ENCODE measurements at regions not wholly inside any gene's neighbourhood (a gene's known extent, or its start where the extent isn't known, plus 50 kb on each side); places are given as distances from the start of the nearest gene placed in this dataset.

GRCh38 chr22:47601666-47602065 is 839.2 kb downstream of the TBC1D22A start:
- TF ChIP-seq REST (IDR thresholded peaks at IDR 0.05; ENCODE audit: insufficient read depth in 1 of 2, low read depth in 2 of 2, low read length in 1 of 2) (no peak), CTCF (IDR thresholded peaks at IDR 0.05) (no peak), SIN3A (IDR thresholded peaks at IDR 0.05; ENCODE audit: borderline replicate concordance, insufficient read depth, low read depth, low read length) (no peak), POLR2AphosphoS5 (IDR thresholded peaks at IDR 0.05; ENCODE audit: low read depth, low read length) (no peak), TCF7L2 (IDR thresholded peaks at IDR 0.05; ENCODE audit: low read depth, low read length) (no peak)
- in situ Hi-C loops (cut with HindIII; ENCODE audit: low pct_unique_long_range_greater_than_20kb, low sequenced_read_pairs) (no loop called here), intact Hi-C loops (cut with micrococcal nuclease; ENCODE audit: unreplicated experiment) (no loop called here)
- DNase-seq (ENCODE audit: low read depth, low spot score) (no peak), ATAC-seq (no peak)
- BruUV-seq (replicated peaks): no TSS peak
- Histone ChIP-seq H3K4me3 (ENCODE audit: low read depth in 2 of 2, low read length in 2 of 2) (no peak overlapping the region), H3K9me3 (ENCODE audit: control insufficient read depth, insufficient read depth, low read depth, low read length) (no peaks in the 10 kb centered on the region), H3K36me3 (ENCODE audit: control insufficient read depth, insufficient read depth, low read length) (no peaks in the 10 kb centered on the region), H3K27ac (ENCODE audit: low read length) (no peak overlapping the region), H3K4me1 (ENCODE audit: control insufficient read depth, insufficient read depth, low read length) (no peaks in the 10 kb centered on the region), H3K27me3 (ENCODE audit: control insufficient read depth, insufficient read depth, low read length) (no peaks in the 10 kb centered on the region; the same call in 1 of the 2 replicates)
- ChIA-PET POLR2A (no interaction called here), CTCF (no interaction called here)

DNA sequence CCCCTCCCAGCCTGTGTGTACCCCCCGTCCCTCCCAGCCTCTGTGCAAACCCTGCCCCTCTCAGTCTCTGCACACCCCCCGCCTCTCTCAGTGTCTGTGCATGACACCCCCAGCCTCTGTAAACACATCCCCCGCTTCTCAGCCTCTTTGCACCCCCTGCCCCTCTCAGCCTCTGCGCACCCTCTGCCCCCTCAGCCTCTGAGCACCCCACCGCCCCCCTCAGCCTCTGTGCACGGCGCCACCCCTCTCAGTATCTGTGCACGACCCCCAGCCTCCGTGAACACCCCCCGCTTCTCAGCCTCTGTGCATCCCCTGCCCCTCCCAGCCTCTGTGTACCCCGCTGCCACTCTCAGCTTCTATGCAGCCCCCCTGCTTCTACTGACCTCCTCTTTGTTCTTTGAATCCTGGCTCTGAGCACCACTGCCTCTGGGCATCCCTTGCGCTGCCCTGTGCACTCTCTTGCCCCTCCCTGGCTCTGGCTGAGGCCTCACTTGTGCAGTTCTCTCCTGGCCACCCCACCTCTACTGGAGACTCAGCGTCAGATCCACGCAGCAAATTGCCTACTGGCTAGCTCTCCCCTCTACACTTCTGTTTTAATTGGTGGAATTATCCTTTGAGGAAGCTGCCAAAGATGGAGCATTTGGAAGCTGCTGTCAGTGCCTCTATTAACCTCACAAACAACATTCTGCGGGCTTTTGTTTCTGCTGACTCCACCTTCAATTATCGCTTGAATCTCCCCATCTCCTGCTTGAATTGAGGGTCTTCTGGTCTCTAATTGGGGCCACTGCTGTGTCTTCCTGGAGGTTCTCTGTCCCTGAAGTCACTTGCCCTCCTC is 838.6 kb downstream of the TBC1D22A start:
- TF ChIP-seq CTCF (IDR thresholded peaks at IDR 0.05): no peak
- TF ChIP-seq TCF7L2 (IDR thresholded peaks at IDR 0.05; ENCODE audit: low read depth, low read length): no peak
- TF ChIP-seq SIN3A (IDR thresholded peaks at IDR 0.05; ENCODE audit: borderline replicate concordance, insufficient read depth, low read depth, low read length): no peak
- TF ChIP-seq REST (IDR thresholded peaks at IDR 0.05; ENCODE audit: insufficient read depth in 1 of 2, low read depth in 2 of 2, low read length in 1 of 2): no peak
- TF ChIP-seq POLR2AphosphoS5 (IDR thresholded peaks at IDR 0.05; ENCODE audit: low read depth, low read length): no peak
- ChIA-PET CTCF (no interaction called here), POLR2A (no interaction called here)
- Histone ChIP-seq H3K4me1 (ENCODE audit: control insufficient read depth, insufficient read depth, low read length) (no peaks in the 10 kb centered on the region), H3K27ac (ENCODE audit: low read length) (no peak overlapping the region), H3K4me3 (ENCODE audit: low read depth in 2 of 2, low read length in 2 of 2) (no peak overlapping the region), H3K27me3 (ENCODE audit: control insufficient read depth, insufficient read depth, low read length) (no peaks in the 10 kb centered on the region), H3K36me3 (ENCODE audit: control insufficient read depth, insufficient read depth, low read length) (no peaks in the 10 kb centered on the region), H3K9me3 (ENCODE audit: control insufficient read depth, insufficient read depth, low read depth, low read length) (no peaks in the 10 kb centered on the region)
- ATAC-seq (no peak), DNase-seq (ENCODE audit: low read depth, low spot score) (no peak)
- BruUV-seq (replicated peaks): no TSS peak
- in situ Hi-C loops (cut with HindIII; ENCODE audit: low pct_unique_long_range_greater_than_20kb, low sequenced_read_pairs) (no loop called here), intact Hi-C loops (cut with micrococcal nuclease; ENCODE audit: unreplicated experiment) (no loop called here)

All from Panc1 (cell line).